ENCODE measurements at regions not wholly inside any gene's neighbourhood (a gene's known extent, or its start where the extent isn't known, plus 50 kb on each side); places are given as distances from the start of the nearest gene placed in this dataset.

- H3K4me3 ChIP-seq (ENCODE audit: low read depth, low read length): no peak overlapping the region
- no peak for TF ChIP-seq CTCF (IDR thresholded peaks at IDR 0.05; ENCODE audit: control insufficient read depth, extremely low read depth, insufficient read depth)
Observed at GRCh38 chr14:84436528-84436927, 1093.4 kb upstream of the FLRT2 start.

DNA sequence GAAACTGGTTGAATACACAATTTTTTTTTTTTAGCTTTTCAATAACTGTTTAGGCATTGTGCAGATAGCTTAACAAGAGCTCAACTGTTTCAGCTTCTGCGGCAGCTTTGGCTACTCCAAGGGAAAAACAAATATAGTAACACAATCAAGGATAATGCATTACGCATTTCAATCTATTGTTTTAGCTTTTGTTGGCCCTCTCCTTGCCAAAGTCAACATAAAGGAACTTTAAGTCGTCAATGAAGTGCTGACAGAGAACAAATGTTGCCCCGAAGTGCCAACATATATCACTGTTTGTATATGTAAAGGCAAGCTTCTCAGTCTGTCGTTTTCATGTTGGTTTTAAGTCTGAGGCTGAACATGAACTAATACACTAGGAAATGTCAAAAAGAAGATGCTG, 1087.4 kb upstream of the FLRT2 start:
- TF ChIP-seq CTCF (IDR thresholded peaks at IDR 0.05; ENCODE audit: control insufficient read depth, extremely low read depth, insufficient read depth): no peak
- peak; percentile 99 for DNase-seq (ENCODE audit: low read depth)
- H3K4me3 ChIP-seq (ENCODE audit: low read depth, low read length): no peak overlapping the region

More at GRCh38 chr14:84436528-84436927, 1093.4 kb upstream of the FLRT2 start:
- DNase-seq (ENCODE audit: low read depth): no peak

DNA sequence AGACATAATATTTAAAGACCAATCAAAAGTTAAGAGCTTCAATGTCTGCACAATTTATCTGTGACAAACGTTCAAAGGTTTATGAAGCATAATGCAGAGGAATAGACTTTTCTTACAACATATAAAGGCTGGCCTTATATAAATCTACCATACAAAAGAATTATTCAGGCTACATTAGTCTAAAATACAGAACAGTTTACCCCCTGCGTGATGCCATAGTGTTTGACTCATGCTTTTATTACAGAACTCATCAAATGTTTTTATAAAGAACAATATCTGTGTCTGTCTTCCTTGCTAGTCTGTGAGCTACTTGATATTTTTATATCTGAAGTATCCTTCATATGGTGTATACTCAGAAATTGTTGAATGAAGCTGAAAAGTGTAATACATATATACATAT, 1084.5 kb upstream of the FLRT2 start:
- TF ChIP-seq CTCF (IDR thresholded peaks at IDR 0.05; ENCODE audit: control insufficient read depth, extremely low read depth, insufficient read depth): no peak
- no peak for DNase-seq (ENCODE audit: low read depth)

GRCh38 chr14:84446250-84446649, 1083.7 kb upstream of the FLRT2 start:
- no peak for DNase-seq (ENCODE audit: low read depth)
- no peak for TF ChIP-seq CTCF (IDR thresholded peaks at IDR 0.05; ENCODE audit: control insufficient read depth, extremely low read depth, insufficient read depth)
- no peak overlapping the region for H3K4me3 ChIP-seq (ENCODE audit: low read depth, low read length)

More for the DNA sequence above, 1084.5 kb upstream of the FLRT2 start:
- no peak overlapping the region for H3K4me3 ChIP-seq (ENCODE audit: low read depth, low read length)

DNA sequence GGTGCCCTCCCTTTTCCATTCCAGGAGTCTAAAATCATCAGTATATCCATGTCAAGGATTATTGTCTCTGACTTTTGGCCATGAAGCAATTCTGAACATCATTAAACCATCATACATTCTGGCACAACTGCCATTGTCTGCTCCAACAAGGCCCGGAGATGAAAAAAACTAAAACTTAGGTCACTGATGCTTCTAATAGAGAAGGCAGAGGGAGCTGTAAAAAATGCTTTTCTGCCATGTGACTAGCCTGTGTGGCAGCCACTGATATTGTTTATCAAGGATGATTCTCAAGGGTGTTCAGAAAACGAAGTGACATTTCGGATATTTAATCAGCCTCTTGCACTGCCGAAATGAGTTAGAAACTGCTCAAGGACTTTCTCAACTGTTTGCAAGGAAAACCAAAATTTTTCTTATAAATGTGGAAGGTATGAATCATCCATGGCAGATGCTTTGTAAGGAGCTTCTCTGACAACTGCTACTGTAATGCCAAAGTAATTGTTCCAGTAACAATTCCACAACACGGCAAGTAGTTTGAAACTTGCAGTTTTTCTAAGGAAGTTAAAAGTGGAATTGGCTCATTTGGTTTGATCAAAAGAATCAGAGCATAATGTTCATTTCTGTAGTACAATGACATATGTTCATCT, 1076.5 kb upstream of the FLRT2 start:
- no peak for TF ChIP-seq CTCF (IDR thresholded peaks at IDR 0.05; ENCODE audit: control insufficient read depth, extremely low read depth, insufficient read depth)
- DNase-seq (ENCODE audit: low read depth): no peak
- no peak overlapping the region for H3K4me3 ChIP-seq (ENCODE audit: low read depth, low read length)

DNA sequence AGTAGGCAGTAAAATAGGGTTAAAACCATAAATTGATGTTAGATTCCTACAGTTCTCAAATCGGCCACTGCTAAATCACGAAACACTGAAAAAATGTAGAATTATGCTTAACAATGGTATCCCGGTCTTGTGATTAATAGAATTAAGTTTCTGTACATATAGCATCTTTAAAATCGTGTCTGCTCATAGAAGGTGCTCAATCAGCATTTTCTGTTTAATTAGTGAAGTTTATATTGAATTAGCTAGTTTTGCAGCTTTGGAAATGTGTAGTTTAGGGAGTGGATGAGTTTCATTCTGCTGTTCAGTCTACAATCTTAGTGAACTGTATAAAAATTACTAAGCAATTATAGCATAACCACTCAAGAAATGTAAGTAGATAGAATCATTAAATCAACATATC, 1075.8 kb upstream of the FLRT2 start:
- no peak for TF ChIP-seq CTCF (IDR thresholded peaks at IDR 0.05; ENCODE audit: control insufficient read depth, extremely low read depth, insufficient read depth)
- H3K4me3 ChIP-seq (ENCODE audit: low read depth, low read length): no peak overlapping the region
- no peak for DNase-seq (ENCODE audit: low read depth)

DNA sequence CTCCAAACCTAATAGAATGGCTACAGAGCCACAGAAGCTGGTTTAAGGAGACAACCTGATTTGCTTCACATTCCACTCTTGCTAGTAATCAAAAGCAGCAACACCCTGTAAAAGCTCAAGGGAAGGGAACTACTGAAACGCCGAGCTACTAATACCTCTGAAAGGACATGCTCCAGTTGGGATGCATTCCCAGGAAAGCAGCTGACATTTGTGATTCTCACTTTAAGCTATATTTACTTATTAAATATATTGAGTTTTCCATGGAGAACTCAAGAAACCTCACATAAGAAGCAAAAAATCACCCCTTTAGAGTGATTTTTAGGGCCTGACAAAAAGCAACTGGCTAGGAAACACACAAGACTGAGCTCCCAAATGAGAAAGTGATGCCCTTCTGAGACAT, 1073.0 kb upstream of the FLRT2 start:
- no peak for TF ChIP-seq CTCF (IDR thresholded peaks at IDR 0.05; ENCODE audit: control insufficient read depth, extremely low read depth, insufficient read depth)
- H3K4me3 ChIP-seq (ENCODE audit: low read depth, low read length): no peak overlapping the region
- DNase-seq (ENCODE audit: low read depth): no peak

Data from LNCaP clone FGC (cell line).